ENCODE measurements at regions not wholly inside any gene's neighbourhood (a gene's known extent, or its start where the extent isn't known, plus 50 kb on each side); places are given as distances from the start of the nearest gene placed in this dataset.

DNA sequence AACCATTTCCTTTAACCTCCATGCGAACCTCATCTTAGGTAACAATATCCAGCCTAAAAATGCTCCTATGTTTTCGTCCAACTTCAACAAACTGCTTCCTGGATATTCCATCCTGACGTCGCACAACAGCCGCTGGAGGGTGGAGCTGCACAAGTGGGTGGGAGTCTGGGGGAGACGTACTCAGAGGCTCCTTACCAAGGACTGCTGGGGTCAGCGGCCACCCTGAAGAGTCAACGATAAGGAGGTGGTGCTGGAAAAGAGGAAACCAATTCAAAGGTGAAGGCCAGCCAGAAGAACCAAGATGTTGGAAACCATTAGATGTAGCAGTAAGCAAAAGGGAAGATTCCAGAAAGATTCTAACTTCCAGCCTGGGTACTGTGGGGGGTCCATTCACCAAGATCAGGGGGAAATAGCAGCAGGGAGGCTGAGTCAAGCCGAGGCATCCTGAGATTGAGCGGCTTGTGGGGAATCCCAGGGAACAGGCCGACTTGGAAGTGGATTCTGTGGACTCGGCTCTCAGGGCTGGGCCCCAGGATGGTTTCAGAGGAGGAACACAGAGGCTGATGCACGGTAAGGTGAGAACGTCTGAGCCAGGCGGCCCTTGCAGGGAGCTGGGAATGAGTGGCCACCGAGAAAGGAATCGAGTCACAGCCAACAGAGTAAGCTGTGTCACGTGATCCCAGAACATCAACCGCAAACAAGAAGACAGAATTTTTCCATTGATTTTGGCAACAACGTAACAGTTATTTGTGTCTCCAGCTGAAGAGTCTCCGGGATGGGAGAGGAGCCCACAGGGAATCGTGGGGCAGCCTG, 375.7 kb downstream of the NPHP4 start:
- peaks cover 0 to 6% (median under 1%) of the 10 kb centered on the region in 4 donors for H3K9me3 ChIP-seq (ENCODE audit: control insufficient read depth in 4 of 4, low read length in 3 of 4)
- no peak for TF ChIP-seq YY1 (IDR thresholded peaks at IDR 0.05)
- no peak overlapping the region for H3K4me3 ChIP-seq (ENCODE audit: low read depth in 1 of 3, low read length in 3 of 3)
- 76% methylated on average over 22 of the region's 22 CpGs for WGBS
- H3K4me1 ChIP-seq (ENCODE audit: control insufficient read depth in 4 of 4, insufficient read depth in 4 of 4, low read length in 3 of 4) = no peaks in the 10 kb centered on the region
- no peaks in the 10 kb centered on the region for H3K36me3 ChIP-seq (ENCODE audit: control insufficient read depth in 4 of 4, insufficient read depth in 3 of 4, low read depth in 1 of 4, low read length in 3 of 4)
- peaks cover 0 to 6% (median 3%) of the 10 kb centered on the region in 4 donors for H3K27me3 ChIP-seq (ENCODE audit: control insufficient read depth in 4 of 4, insufficient read depth in 4 of 4, low read length in 3 of 4)
- H3K9ac ChIP-seq (ENCODE audit: low read depth in 1 of 2, low read length in 2 of 2) = no peak overlapping the region
- H3K27ac ChIP-seq (ENCODE audit: low read depth in 1 of 2, low read length in 2 of 2) = no peak overlapping the region
- DNase-seq (ENCODE audit: low spot score) = no peak

DNA sequence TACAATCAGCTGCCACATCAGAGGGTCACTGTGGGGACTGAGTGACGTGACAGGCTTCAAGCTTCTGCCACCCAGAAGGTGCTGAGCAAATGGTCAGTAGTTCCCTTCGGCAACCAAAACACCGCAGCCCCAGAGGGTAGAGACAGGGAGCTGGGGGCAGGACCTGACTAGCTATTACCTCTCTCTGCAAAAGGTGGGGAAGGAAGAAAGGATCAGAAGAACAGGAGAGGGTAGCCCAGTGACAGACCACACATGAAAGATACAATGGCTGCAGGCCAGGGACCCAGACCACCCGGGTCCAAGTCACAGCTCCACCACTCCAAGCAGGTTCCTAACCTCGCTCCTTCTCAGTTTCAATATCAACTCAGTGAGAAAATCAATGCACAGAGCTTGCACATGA, 377.1 kb downstream of the NPHP4 start:
- Histone ChIP-seq H3K9me3 (ENCODE audit: control insufficient read depth in 4 of 4, low read length in 3 of 4) (peaks cover 0 to 6% (median under 1%) of the 10 kb centered on the region in 4 donors), H3K36me3 (ENCODE audit: control insufficient read depth in 4 of 4, insufficient read depth in 3 of 4, low read depth in 1 of 4, low read length in 3 of 4) (no peaks in the 10 kb centered on the region), H3K27ac (ENCODE audit: low read depth in 1 of 2, low read length in 2 of 2) (no peak overlapping the region), H3K4me1 (ENCODE audit: control insufficient read depth in 4 of 4, insufficient read depth in 4 of 4, low read length in 3 of 4) (no peaks in the 10 kb centered on the region), H3K9ac (ENCODE audit: low read depth in 1 of 2, low read length in 2 of 2) (no peak overlapping the region), H3K4me3 (ENCODE audit: low read depth in 1 of 3, low read length in 3 of 3) (no peak overlapping the region), H3K27me3 (ENCODE audit: control insufficient read depth in 4 of 4, insufficient read depth in 4 of 4, low read length in 3 of 4) (peaks cover 0 to 9% (median 3%) of the 10 kb centered on the region in 4 donors)
- WGBS = 70% methylated on average over 5 of the region's 5 CpGs
- no peak for DNase-seq (ENCODE audit: low spot score)
- TF ChIP-seq YY1 (IDR thresholded peaks at IDR 0.05) (no peak), NR2F2 (IDR thresholded peaks at IDR 0.05) (no peak), JUND (IDR thresholded peaks at IDR 0.05) (no peak), MAX (IDR thresholded peaks at IDR 0.05) (no peak), FOXA1 (IDR thresholded peaks at IDR 0.05) (no peak), HNF4G (IDR thresholded peaks at IDR 0.05) (no peak), GABPA (IDR thresholded peaks at IDR 0.05 in 1 of 2, conservative IDR thresholded peaks at IDR 0.05 in 1 of 2) (no peak), EGR1 (IDR thresholded peaks at IDR 0.05; ENCODE audit: low read depth in 2 of 2) (no peak), TAF1 (conservative IDR thresholded peaks at IDR 0.05) (no peak), HNF4A (conservative IDR thresholded peaks at IDR 0.05) (no peak), CTCF (IDR thresholded peaks at IDR 0.05; ENCODE audit: low read depth, low read length, missing input control) (no peak), FOXA2 (IDR thresholded peaks at IDR 0.05) (no peak)
- TF ChIP-seq, protein P1, sequence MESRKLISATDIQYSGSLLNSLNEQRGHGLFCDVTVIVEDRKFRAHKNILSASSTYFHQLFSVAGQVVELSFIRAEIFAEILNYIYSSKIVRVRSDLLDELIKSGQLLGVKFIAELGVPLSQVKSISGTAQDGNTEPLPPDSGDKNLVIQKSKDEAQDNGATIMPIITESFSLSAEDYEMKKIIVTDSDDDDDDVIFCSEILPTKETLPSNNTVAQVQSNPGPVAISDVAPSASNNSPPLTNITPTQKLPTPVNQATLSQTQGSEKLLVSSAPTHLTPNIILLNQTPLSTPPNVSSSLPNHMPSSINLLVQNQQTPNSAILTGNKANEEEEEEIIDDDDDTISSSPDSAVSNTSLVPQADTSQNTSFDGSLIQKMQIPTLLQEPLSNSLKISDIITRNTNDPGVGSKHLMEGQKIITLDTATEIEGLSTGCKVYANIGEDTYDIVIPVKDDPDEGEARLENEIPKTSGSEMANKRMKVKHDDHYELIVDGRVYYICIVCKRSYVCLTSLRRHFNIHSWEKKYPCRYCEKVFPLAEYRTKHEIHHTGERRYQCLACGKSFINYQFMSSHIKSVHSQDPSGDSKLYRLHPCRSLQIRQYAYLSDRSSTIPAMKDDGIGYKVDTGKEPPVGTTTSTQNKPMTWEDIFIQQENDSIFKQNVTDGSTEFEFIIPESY (IDR thresholded peaks at IDR 0.05) = no peak

DNA sequence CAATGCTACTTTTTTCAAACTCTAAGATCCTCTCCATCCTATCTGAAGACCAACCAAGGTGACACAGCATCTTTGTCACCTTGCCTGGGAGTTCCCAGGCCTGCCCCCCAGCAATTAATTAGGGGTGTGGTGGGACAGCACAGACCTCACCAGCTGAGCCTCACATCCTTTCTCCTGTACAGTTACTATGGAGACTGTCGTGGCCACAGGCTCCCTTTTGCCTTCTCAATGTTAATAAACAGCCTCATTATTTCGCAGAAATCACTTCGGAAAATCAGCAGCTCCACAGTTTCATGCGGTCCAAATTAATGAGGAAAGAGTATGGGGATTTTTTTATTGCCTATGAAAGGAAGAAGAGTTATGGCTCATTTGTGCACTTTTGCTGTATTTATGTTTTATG, 378.3 kb downstream of the NPHP4 start:
- Histone ChIP-seq H3K27ac (ENCODE audit: low read depth in 1 of 2, low read length in 2 of 2) (no peak overlapping the region), H3K9ac (ENCODE audit: low read depth in 1 of 2, low read length in 2 of 2) (no peak overlapping the region), H3K4me1 (ENCODE audit: control insufficient read depth in 4 of 4, insufficient read depth in 4 of 4, low read length in 3 of 4) (no peaks in the 10 kb centered on the region), H3K4me3 (ENCODE audit: low read depth in 1 of 3, low read length in 3 of 3) (no peak overlapping the region), H3K27me3 (ENCODE audit: control insufficient read depth in 4 of 4, insufficient read depth in 4 of 4, low read length in 3 of 4) (peaks cover 0 to 12% (median 3%) of the 10 kb centered on the region in 4 donors), H3K9me3 (ENCODE audit: control insufficient read depth in 4 of 4, low read length in 3 of 4) (peaks cover 0 to 6% (median under 1%) of the 10 kb centered on the region in 4 donors), H3K36me3 (ENCODE audit: control insufficient read depth in 4 of 4, insufficient read depth in 3 of 4, low read depth in 1 of 4, low read length in 3 of 4) (no peaks in the 10 kb centered on the region)
- WGBS = 80% methylated on average over 4 of the region's 4 CpGs
- no peak for TF ChIP-seq FOXA1 (IDR thresholded peaks at IDR 0.05)
- TF ChIP-seq CTCF (IDR thresholded peaks at IDR 0.05; ENCODE audit: low read depth, low read length, missing input control) = no peak
- TF ChIP-seq RAD21 (IDR thresholded peaks at IDR 0.05) = no peak
- TF ChIP-seq EGR1 (IDR thresholded peaks at IDR 0.05; ENCODE audit: low read depth in 2 of 2) = no peak
- TF ChIP-seq NR2F2 (IDR thresholded peaks at IDR 0.05) = no peak
- TF ChIP-seq MAX (IDR thresholded peaks at IDR 0.05) = no peak
- TF ChIP-seq FOXA2 (IDR thresholded peaks at IDR 0.05) = no peak
- no peak for TF ChIP-seq JUND (IDR thresholded peaks at IDR 0.05)
- TF ChIP-seq YY1 (IDR thresholded peaks at IDR 0.05) = no peak
- no peak for TF ChIP-seq RXRA (IDR thresholded peaks at IDR 0.05)
- TF ChIP-seq, protein P1 (IDR thresholded peaks at IDR 0.05) = no peak
- DNase-seq (ENCODE audit: low spot score) = no peak
